HG03095 (cell line): ENCODE measurements at regions not wholly inside any gene's neighbourhood (a gene's known extent, or its start where the extent isn't known, plus 50 kb on each side); places are given as distances from the start of the nearest gene placed in this dataset.

Source experiments
- ATAC-seq: cut with Tn5 transposase; IDR thresholded peaks from one replicate; pipeline ENCODE4 v1.9.1; 2021; ENCODE audit warnings: moderate library complexity; ENCODE audit not compliant: unreplicated experiment

- ATAC-seq = no peak
These were observed 126.1 kb downstream of the ESM1 start for GRCh38 chr5:54859316-54859715.

GRCh38 chr5:54854883-54855581, 130.4 kb downstream of the ESM1 start:
- ATAC-seq = no peak

GRCh38 chr5:54852007-54852406, 133.4 kb downstream of the ESM1 start:
- ATAC-seq = no peak

GRCh38 chr5:54851449-54851848, 133.9 kb downstream of the ESM1 start:
- no peak for ATAC-seq

- no peak for ATAC-seq
These were observed 136.8 kb downstream of the ESM1 start for GRCh38 chr5:54848581-54848980.

- ATAC-seq = no peak
These were observed 139.8 kb downstream of the ESM1 start for GRCh38 chr5:54845567-54845941.

GRCh38 chr5:54844905-54845566, 140.4 kb downstream of the ESM1 start:
- ATAC-seq = no peak

- ATAC-seq = no peak
These were observed 141.1 kb downstream of the ESM1 start for GRCh38 chr5:54844266-54844665.

GRCh38 chr5:54841481-54841880, 143.9 kb downstream of the ESM1 start:
- ATAC-seq = no peak

- ATAC-seq = no peak
These were observed 146.6 kb downstream of the ESM1 start for GRCh38 chr5:54838843-54839242.

- ATAC-seq = no peak
These were observed 147.4 kb downstream of the ESM1 start for GRCh38 chr5:54837981-54838380.

- no peak for ATAC-seq
These were observed 148.3 kb downstream of the ESM1 start for GRCh38 chr5:54837093-54837492.

- ATAC-seq = no peak
These were observed 149.7 kb downstream of the ESM1 start for GRCh38 chr5:54835647-54836046.

GRCh38 chr5:54834121-54834842, 151.1 kb downstream of the ESM1 start:
- ATAC-seq = no peak

GRCh38 chr5:54833590-54833989, 151.8 kb downstream of the ESM1 start:
- ATAC-seq = no peak

GRCh38 chr5:54832858-54833257, 152.5 kb downstream of the ESM1 start:
- no peak for ATAC-seq

- ATAC-seq = no peak
These were observed 153.3 kb downstream of the ESM1 start for GRCh38 chr5:54832045-54832444.

GRCh38 chr5:54831233-54831632, 154.2 kb downstream of the ESM1 start:
- no peak for ATAC-seq

- no peak for ATAC-seq
These were observed 155.5 kb downstream of the ESM1 start for GRCh38 chr5:54829676-54830535.

GRCh38 chr5:54829102-54829501, 156.3 kb downstream of the ESM1 start:
- ATAC-seq = no peak

GRCh38 chr5:54828151-54828550, 157.2 kb downstream of the ESM1 start:
- no peak for ATAC-seq
